Right lobe of liver (tissue), 4 donors: ENCODE measurements at regions not wholly inside any gene's neighbourhood (a gene's known extent, or its start where the extent isn't known, plus 50 kb on each side); places are given as distances from the start of the nearest gene placed in this dataset.

Experiments
- CTCF ChIP-seq, 4 donors: fragments of 200-600 bp in 3 of 4; fragments of 450-650 bp in 1 of 4; IDR thresholded peaks; one replicate each; pipeline versions ENCODE4 v1.5.1 to v1.8.0; 2016 to 2022; ENCODE audit warnings: antibody characterized with exemption in 4 of 4, mild to moderate bottlenecking in 2 of 4
- POLR2A ChIP-seq: fragments of 450-650 bp; IDR thresholded peaks from one replicate; pipeline ENCODE4 v1.6.1; 2017; ENCODE audit warnings: antibody characterized with exemption, mild to moderate bottlenecking
- donor health status: DM: no; HTN: no; CAD: no.
- donor health status: DM: no; HTN: no; CAD: no.
- donor health status: DM: no; HTN: yes; CAD: no.

- TF ChIP-seq CTCF (IDR thresholded peaks at IDR 0.05): no peak
- TF ChIP-seq POLR2A: no peak
Observed at GRCh38 chr12:67469666-67470065, 178.9 kb upstream of the DYRK2 start.
